GM06990 (cell line): ENCODE measurements at regions not wholly inside any gene's neighbourhood (a gene's known extent, or its start where the extent isn't known, plus 50 kb on each side); places are given as distances from the start of the nearest gene placed in this dataset.

Source experiments
- DNase-seq: peaks from one replicate; pipeline ENCODE4 v3.0.0-alpha.2; 2011; ENCODE audit not compliant: insufficient read length; ENCODE audit errors: extremely low read depth
- H3K27me3 ChIP-seq: replicated peaks from 2 replicates; pipeline ENCODE4 v1.6.0; 2011; ENCODE audit warnings: low read length; ENCODE audit not compliant: control insufficient read depth, insufficient read depth
- H3K36me3 ChIP-seq: 2 replicates; pipeline ENCODE4 v1.5.1; 2011; ENCODE audit warnings: low read length; ENCODE audit not compliant: control insufficient read depth, insufficient read depth
- H3K4me3 ChIP-seq: replicated peaks from 2 replicates; pipeline ENCODE4 v1.5.1; 2011; ENCODE audit warnings: low read depth, mild to moderate bottlenecking, control low read depth, low read length
- CTCF ChIP-seq: IDR thresholded peaks from 2 replicates; pipeline ENCODE4 v1.5.1; 2011; ENCODE audit warnings: low read length, control low read depth, mild to moderate bottlenecking, inconsistent platforms; ENCODE audit not compliant: insufficient read depth, poor library complexity, severe bottlenecking

GRCh38 chr13:27673911-27674310 is 52.2 kb downstream of the POLR1D start:
- no peaks in the 10 kb centered on the region for H3K27me3 ChIP-seq
- no peaks in the 10 kb centered on the region for H3K36me3 ChIP-seq
- H3K4me3 ChIP-seq = no peak overlapping the region
- no peak for DNase-seq
- no peak for TF ChIP-seq CTCF

GRCh38 chr13:27678306-27679040 is 56.8 kb downstream of the POLR1D start:
- Histone ChIP-seq H3K27me3 (peaks cover 2% of the 10 kb centered on the region), H3K36me3 (no peaks in the 10 kb centered on the region), H3K4me3 (no peak overlapping the region)
- no peak for DNase-seq
- no peak for TF ChIP-seq CTCF

GRCh38 chr13:27679396-27679795 is 57.7 kb downstream of the POLR1D start:
- peaks cover 2% of the 10 kb centered on the region for H3K27me3 ChIP-seq
- H3K4me3 ChIP-seq = no peak overlapping the region
- DNase-seq = no peak
- H3K36me3 ChIP-seq = no peaks in the 10 kb centered on the region
- no peak for TF ChIP-seq CTCF

GRCh38 chr13:27679896-27680295 is 58.2 kb downstream of the POLR1D start:
- TF ChIP-seq CTCF = no peak
- DNase-seq = no peak

GRCh38 chr13:27680465-27680864 is 58.8 kb downstream of the POLR1D start:
- Histone ChIP-seq H3K27me3 (peaks cover 2% of the 10 kb centered on the region), H3K36me3 (no peaks in the 10 kb centered on the region), H3K4me3 (no peak overlapping the region)
- TF ChIP-seq CTCF = no peak
- DNase-seq = no peak

More at GRCh38 chr13:27679896-27680295, 58.2 kb downstream of the POLR1D start:
- Histone ChIP-seq H3K36me3 (no peaks in the 10 kb centered on the region), H3K27me3 (peaks cover 2% of the 10 kb centered on the region), H3K4me3 (no peak overlapping the region)
